ENCODE measurements at regions not wholly inside any gene's neighbourhood (a gene's known extent, or its start where the extent isn't known, plus 50 kb on each side); places are given as distances from the start of the nearest gene placed in this dataset.

DNA sequence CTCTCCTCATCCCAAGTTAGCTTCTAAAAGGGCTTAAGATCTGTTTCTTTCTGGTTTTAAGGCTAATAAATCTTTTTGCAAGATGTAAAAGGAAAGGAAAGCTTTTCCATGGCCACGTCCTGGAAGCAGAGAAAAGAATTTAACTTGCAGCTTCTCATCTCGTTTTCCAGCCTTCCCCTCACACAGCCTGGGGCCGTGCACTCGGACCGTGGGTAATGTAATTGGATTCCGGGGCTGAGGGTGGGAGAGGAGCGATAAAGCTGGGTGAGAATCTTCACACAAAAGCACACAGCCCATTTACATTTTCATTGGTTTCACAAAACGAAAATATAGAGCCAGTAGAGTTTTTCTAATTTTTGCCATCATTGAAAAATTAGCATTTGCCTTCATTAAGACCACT, 91.2 kb downstream of the IRX2 start:
- no peak overlapping the region for H3K4me3 ChIP-seq (ENCODE audit: low read depth, low read length)
- DNase-seq (ENCODE audit: low read depth) = no peak

DNA sequence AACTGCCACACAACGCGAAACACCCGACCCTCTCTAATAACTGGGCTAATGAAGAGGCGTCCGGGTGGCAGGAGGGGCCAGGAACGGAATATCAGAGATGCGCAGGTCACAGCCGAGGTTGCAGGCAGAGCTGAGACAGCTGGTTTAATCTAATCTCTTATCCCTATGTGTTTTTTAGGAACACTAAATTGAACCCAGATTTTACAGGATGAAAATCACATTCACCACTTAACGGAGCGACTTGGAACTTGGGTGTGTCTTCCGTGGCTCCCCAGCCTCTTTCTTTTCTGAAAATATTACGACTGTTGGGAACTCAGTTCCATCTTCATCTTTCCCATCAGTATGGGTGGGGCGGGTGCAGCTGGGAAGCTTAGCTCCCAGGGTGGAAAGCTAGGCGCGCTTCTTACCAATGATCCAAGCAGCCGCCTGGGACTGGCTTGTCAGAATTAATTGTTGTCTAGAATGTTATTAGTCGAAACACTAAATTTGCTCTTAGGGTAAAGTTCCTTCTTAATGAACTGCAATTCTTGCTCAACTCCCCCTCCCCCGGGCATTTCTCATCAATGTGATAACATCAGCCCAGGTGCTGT, 92.5 kb downstream of the IRX2 start:
- no peak for DNase-seq (ENCODE audit: low read depth)
- no peak overlapping the region for H3K4me3 ChIP-seq (ENCODE audit: low read depth, low read length)

DNA sequence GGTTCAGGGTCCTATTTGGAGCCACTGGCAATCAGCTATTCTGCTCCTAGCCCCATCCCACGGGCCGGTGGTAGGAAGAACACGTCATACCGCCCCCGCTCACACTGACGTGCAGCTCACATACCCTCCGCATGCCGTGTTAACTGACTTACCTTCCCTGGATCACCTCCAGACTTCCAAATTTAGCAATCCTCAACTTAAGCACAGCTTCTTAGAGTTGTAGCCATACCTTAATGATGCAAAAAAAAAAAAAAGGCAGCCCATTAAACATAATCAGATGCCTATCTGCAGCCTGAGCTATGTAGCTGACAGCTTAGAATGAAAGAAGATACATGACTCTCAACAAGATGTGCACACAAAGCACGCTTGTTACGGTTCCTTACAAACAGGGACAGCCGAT, 93.0 kb downstream of the IRX2 start:
- H3K4me3 ChIP-seq (ENCODE audit: low read depth, low read length) = no peak overlapping the region
- DNase-seq (ENCODE audit: low read depth) = peak; percentile 4

DNA sequence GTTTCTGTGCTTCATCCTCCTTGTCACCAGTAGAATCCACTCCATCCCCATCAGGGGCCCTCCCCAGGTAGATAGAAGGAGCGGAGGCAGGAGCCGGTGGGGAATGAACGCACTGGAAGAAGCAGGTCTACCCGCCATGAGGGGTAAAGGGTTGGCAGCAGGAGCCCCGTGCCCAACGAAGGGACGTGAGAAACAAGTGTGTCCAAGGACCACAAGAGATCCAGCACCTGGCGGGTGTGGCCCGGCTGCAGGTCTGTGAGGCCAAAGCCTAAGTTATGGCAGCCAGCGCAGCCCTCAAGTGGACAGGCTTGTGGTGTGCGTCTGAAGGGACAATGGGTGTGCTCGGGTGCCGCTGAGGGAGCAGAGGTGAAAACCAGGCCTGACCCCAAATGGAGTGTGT, 94.3 kb downstream of the IRX2 start:
- no peak overlapping the region for H3K4me3 ChIP-seq (ENCODE audit: low read depth, low read length)
- no peak for DNase-seq (ENCODE audit: low read depth)

DNA sequence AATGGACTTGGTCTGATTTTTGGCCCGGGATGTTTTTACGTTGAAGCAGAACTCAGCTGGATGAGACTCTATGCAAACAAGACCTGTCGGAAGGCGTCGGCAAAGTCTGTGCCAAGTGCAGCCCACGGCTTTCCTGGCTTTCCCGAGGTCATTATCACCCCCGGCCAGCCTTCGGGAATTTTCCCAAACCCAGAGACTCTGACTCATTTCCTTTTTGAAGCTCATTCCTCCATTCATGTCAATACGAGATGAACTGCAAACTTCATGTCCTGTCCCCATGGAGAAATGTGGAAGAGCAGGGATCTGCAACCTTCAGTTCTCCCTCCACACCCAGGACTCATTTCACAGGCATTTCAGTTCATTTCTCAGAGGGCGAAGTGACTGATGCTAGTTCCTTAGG, 95.3 kb downstream of the IRX2 start:
- peak; percentile 15 for DNase-seq (ENCODE audit: low read depth)
- H3K4me3 ChIP-seq (ENCODE audit: low read depth, low read length) = no peak overlapping the region

DNA sequence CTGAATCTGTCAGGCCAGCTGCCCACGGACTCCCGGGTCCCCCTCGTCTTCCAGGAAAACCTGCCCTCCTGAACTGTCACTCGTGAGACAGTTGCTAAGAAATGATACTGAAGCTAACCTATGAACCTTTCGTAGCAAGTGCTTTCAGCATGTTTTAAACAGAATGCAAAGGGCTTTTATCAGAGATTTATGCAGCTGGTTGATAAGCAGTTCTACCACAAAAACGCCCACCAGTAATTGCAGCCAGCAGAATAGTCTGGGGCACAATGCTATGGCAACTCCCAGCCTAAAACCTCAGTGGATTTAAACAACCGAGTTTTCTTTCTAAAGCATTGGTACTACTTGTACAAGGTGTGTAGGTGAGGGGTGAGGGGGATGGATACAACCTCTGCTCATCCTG, 97.5 kb downstream of the IRX2 start:
- DNase-seq (ENCODE audit: low read depth) = no peak
- H3K4me3 ChIP-seq (ENCODE audit: low read depth, low read length) = no peak overlapping the region

DNA sequence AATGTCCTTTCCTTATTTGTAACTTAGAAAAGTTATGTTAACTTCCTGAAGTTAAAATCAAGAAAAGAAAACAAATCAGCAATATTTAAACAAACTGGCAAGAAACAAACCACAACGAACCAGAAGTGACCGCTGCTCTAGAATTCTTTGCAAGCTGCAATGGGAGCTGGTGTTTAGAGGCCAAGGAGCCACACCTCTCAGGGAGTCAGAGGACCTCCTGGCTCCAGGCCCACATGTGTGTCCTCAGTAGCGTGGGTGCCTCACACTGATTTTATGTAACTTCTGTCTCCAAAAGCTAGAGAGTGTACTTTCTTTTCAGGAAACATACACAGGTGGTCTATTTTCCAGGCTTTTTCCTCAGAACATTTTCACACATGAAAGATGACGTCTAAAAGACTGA, 100.4 kb downstream of the IRX2 start:
- no peak for DNase-seq (ENCODE audit: low read depth)
- H3K4me3 ChIP-seq (ENCODE audit: low read depth, low read length) = no peak overlapping the region

DNA sequence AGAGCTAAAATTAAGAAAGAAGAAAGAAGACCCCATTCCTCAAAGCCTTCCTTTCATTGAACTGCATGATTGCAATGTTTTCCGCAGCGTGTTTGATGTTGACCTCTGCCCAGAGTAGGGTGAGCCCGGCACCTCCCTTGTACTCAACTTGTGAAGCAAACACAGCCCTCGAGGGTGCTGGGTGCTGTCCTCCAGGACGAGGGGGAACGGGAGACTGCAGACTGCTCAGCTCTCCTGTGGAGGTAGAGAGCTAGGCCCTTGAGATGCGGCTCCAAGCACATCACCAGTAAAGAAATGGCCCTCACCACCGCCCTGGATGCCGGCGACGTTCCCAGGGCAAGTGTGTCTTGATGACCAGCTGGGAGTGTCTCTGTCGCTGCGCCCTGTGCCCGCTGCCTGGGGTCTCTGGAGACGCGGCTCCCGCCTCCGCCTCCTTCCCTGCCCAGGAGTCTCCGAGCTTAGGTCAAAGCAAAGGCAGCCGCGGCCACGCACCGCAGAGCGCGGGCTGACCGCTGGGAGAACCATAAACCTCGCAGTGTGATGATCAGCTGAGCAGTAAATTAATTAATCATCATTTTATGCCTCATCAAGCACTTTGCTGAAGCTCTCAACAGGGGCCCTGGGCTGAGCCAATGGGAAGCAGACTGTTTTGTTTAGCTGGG, 108.7 kb downstream of the IRX2 start:
- no peak overlapping the region for H3K4me3 ChIP-seq (ENCODE audit: low read depth, low read length)
- DNase-seq (ENCODE audit: low read depth) = no peak

DNA sequence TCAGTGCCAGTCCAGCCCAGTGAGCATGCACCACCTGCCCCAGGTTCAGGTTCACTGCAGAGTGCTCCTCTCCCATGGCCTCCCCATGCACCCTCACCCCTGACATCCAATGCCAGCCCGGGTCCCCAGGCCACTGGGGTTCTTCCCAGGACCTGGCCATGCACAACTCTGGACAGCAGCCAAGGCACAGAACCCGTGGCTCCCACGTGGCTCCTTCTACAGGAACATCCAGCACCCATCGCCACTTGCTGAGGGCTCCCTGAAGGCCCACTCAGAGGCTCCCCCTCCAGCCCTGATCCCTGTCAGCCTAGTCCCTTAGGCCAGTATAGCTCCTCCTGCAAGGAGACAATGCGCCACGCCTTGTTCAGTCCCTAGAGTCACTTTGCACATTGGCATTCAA, 110.8 kb downstream of the IRX2 start:
- DNase-seq (ENCODE audit: low read depth) = no peak
- H3K4me3 ChIP-seq (ENCODE audit: low read depth, low read length) = no peak overlapping the region

DNA sequence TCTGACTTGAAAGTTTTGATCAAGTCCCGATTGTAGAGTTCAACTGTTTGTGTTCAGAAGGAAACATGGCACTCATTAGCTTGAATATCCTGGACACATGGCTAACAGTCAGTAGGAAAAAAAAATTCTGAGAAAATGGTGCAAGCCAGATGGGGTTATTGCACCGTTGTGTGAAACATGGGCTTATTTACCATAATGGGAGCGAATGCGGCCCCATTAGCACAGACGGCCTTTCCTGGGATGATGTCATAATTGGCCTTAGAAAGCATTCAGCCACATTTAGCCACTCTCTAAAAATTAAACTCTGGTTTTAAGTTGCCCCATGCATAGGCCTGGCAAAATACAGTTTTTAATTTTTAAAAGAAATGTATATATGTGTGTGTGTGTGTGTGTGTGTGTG, 112.1 kb downstream of the IRX2 start:
- no peak overlapping the region for H3K4me3 ChIP-seq (ENCODE audit: low read depth, low read length)
- no peak for DNase-seq (ENCODE audit: low read depth)

DNA sequence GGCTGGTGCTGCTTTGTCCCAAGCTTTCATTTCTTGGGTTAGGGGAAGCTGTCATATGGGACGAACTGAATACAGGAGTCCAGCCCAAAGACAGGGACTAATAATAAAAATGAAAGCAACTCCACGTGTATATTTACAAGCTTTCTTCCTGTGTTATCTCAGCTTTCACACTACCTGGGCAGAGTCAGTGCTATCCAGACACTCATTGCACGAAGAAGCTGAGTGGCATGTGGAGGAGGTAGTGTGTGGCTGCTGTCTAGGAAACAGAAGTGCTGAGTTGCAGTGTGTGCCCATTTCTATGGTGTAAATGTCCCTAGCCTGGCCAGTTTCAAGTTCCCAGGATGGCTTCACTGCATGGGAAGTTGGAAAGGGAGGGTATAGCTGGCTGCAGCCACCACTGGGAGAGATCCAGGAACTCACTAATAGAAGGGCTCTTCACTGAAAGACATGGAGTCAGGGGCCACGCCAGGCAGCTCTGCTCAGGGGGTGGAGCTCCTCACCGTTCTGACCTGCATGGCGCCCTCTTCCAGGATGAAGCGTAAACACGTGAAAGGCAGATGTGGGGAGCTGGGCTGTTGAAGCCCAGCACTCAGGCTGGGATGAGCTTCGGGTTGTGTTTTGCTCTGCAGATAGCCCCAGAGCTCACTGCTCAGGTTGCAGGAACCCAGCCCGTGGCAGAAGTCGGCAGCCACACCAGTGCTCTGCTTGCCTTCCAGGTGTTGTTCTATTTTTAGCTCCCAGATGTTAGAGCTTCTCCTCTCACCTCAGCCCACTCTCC, 116.9 kb downstream of the IRX2 start:
- no peak overlapping the region for H3K4me3 ChIP-seq (ENCODE audit: low read depth, low read length)
- DNase-seq (ENCODE audit: low read depth) = no peak

DNA sequence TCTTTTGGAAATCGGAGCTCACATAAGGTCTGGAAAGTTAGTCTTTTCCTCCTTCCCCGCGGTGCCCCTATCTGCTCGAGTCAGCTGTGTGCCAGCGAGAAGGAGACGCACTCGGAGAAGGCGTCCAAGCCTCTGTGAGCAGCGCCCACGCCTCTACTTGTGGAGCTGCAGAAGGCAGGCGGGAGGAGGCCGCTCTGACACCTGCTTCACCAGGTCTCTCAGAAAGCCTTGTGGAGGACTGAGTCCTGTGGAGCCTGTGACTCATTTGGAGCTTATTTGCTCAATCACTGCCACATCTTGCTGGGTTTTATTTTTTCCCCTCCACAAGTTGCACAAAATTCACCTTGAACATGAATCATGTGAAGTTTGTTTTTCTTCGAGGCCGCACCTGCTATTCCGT, 117.5 kb downstream of the IRX2 start:
- no peak overlapping the region for H3K4me3 ChIP-seq (ENCODE audit: low read depth, low read length)
- DNase-seq (ENCODE audit: low read depth) = no peak

DNA sequence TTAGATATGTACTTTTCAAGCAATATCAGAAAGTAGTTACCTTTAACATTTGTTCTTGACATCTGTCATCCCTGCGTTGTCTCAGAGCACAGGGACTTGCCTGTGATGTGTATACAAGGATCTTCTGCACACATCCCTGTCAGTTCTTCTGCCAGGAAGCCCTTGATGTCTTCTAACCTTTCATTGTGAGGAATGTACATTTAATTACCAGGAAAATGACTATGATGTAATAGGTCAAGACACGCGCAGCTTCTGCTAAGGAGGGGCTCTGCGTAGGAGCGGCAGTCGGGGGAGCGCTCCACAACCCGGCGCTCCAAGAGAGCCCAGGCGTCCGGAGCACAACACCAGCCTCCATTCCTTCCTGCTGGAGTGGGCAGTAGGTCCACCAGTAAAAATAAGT, 119.7 kb downstream of the IRX2 start:
- no peak overlapping the region for H3K4me3 ChIP-seq (ENCODE audit: low read depth, low read length)
- no peak for DNase-seq (ENCODE audit: low read depth)

DNA sequence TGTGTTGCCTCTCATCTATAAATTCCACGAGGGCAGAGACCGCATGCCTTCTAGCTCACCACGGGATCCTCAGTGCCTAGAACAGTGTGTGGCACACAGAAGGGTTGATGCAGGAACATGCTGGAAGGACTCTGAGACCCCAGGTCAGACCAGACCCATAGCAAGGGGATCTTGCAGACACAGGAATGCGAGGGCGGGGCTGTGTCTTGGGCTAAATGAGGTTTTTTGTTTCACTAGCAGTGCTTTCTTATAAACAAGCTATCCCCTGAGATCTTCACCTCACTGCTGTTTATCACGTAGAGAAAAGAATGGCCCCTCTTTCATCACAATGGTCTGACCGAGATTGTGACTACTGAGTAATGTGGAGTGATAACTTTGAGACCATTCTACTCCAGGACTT, 122.4 kb downstream of the IRX2 start:
- no peak for DNase-seq (ENCODE audit: low read depth)
- H3K4me3 ChIP-seq (ENCODE audit: low read depth, low read length) = no peak overlapping the region

DNA sequence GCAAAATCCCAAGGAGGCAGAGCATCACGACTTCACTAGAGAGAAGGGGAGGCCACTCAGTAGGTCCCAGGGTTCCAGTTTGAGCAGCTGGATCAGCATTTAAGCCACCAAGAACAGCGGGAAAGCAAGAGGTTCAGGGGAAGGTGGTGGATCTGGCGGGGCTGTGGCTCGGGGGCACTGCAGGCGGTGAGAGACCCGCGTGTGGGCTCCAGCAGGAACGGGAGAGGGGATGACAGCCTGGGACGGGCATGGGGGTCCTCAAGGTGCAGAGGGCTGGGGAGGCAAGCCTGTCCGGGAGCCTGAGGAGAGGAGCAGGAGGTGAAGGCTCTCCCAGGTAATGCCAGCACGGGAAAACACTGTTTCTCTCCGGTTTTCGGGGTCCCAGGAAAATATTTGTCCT, 123.6 kb downstream of the IRX2 start:
- DNase-seq (ENCODE audit: low read depth) = no peak

DNA sequence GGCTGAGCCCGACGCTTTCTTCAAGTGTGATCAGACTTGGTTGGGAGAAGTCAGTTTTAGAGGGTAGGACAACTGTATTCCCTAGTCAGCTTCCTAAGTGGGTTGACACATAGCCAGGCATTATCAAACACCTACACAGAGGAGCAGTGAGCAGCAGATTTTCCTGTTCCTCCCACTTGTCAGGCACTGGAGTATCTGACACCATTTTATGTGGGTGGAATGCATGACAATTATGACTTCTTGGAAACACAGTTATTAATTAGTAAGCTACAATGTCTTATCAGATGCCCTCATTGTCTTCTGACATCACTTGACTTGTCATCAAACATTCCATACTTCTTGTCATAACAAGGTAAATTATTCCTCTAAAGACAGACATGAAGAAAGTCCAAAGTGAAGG, 124.9 kb downstream of the IRX2 start:
- DNase-seq (ENCODE audit: low read depth) = no peak

More for the DNA sequence above, 123.6 kb downstream of the IRX2 start:
- no peak overlapping the region for H3K4me3 ChIP-seq (ENCODE audit: low read depth, low read length)

DNA sequence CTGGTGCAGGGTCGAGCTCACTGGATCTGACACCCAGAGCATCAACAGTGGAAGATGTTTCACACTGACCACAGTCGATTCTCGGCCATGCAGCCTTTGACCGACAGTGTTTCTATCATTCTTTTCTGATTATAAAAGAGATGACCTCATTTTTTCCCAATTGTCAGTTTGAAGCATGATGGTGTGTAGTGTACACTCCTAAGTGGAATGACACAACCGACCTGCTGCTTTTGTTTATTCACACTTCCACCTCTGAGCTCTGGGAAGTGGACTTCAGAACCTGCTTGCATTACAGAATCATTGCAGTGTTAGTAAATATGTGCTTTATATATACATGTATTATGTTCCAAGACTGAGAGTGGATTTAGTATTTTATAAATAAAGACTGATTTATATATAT, 128.6 kb downstream of the IRX2 start:
- no peak for DNase-seq (ENCODE audit: low read depth)
- H3K4me3 ChIP-seq (ENCODE audit: low read depth, low read length) = no peak overlapping the region

More for the DNA sequence above, 124.9 kb downstream of the IRX2 start:
- no peak overlapping the region for H3K4me3 ChIP-seq (ENCODE audit: low read depth, low read length)

DNA sequence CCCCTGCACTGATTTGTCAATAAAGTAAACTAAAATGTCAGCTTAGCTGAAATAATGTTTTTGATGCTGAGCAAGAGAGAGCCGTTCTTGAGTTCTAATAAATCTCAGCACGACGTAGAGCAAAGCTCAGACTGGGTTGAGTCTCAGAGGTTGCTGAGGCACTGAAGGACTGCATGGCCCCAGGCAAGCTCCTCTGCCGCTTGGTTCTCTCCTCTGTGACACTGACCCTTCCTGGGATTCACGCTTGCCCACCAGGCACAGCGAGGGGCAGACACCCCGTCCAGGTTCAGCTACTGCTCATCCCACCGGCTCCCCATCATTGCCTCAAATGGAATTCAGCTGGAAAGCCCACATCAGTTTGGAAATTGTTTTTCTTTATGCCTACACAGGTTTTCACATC, 129.8 kb downstream of the IRX2 start:
- H3K4me3 ChIP-seq (ENCODE audit: low read depth, low read length) = no peak overlapping the region

DNA sequence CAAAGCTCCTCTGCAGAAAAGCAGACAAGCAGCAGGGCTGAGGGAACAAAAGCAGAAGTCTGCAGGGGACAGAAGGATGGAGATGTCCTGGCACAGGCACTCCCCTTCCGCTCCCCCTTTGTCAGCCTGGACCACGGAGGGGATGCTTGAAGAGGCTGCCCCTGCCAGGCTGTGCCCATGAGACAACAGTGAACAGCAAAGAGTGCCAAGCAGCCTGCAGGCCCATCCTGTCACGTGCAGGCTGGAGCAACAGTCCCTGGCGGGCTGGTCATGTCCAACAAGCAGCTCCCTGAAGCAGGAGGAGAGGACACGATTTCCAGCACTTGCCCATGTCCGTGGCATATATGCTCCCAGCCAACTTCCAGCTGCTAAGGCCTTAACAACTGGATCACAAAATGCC, 132.3 kb downstream of the IRX2 start:
- no peak for DNase-seq (ENCODE audit: low read depth)
- no peak overlapping the region for H3K4me3 ChIP-seq (ENCODE audit: low read depth, low read length)

More for the DNA sequence above, 129.8 kb downstream of the IRX2 start:
- no peak for DNase-seq (ENCODE audit: low read depth)

DNA sequence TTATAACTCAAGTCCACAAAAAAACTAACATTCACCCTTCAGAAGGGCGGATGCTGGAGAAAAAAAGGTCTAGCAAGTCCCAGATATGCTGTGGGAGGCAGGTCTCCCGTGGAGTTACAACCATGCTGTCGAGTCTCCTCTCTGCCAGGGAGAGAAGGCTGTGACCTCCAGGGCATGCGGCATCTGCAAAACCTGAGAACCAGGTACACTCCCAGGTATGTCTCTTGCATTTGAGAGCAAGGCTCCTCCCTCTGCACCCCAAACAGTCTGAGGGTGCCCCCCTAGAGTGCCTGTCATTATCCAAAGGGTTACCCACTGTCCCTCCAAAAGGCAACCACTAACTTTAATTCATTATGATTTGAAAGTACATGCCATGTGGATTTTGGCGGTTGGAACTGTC, 134.0 kb downstream of the IRX2 start:
- no peak for DNase-seq (ENCODE audit: low read depth)
- no peak overlapping the region for H3K4me3 ChIP-seq (ENCODE audit: low read depth, low read length)

DNA sequence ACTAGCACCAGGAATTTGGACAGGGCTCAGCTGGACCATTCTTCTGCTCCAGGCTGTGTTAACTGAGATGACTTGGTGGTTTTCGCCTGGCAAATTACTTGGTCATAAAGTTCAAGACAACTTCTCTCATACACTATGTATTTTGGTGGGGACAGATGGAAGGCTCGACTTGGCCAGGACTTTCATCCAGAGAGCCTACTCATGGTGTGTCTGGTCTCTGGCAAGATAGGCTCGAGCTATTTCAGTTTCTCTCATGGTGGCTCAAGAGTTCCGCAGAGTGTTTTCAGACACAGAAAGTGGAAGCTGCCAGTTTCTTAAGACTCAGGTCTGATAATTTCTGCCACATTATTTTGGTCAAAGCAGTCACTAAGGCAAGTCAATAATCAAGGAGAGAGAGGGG, 135.6 kb downstream of the IRX2 start:
- no peak overlapping the region for H3K4me3 ChIP-seq (ENCODE audit: low read depth, low read length)
- DNase-seq (ENCODE audit: low read depth) = no peak

Measured in skeletal muscle cell (primary cell).